Testis (tissue), 2 donors: ENCODE measurements at regions not wholly inside any gene's neighbourhood (a gene's known extent, or its start where the extent isn't known, plus 50 kb on each side); places are given as distances from the start of the nearest gene placed in this dataset.

Source experiments
- POLR2A ChIP-seq: fragments of 450-650 bp; IDR thresholded peaks from one replicate; pipeline ENCODE4 v1.6.1; 2017; ENCODE audit warnings: antibody characterized with exemption, mild to moderate bottlenecking, moderate library complexity
- TF ChIP-seq, protein P1 (sequence below), 3 experiments: fragments of 450-650 bp in 2 of 3; fragments of 200-600 bp in 1 of 3; sonication (generic) in 1 of 3; IDR thresholded peaks; one replicate each; pipeline ENCODE4 v1.5.1; 2016 to 2019; ENCODE audit warnings: antibody characterized with exemption in 3 of 3, mild to moderate bottlenecking in 2 of 3, moderate library complexity in 1 of 3

DNA sequence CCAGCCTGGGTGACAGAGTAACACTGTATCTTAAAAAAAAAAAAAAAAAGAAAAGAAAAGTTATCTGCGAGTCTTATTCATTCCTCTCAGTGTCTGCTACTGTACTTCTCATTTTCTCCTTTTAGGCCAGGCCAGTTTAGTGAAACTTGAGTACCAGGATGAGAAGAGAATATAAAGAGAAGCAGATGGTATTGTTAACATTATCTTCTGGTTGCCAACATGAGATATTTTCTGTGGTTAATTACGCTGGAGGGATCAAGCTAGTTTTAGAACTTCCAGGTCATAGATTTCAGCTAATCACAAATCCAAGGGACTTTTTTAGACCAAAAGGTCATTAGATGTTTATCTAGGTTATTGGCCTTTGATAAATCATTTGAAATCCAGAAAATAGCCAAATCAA, 252.6 kb upstream of the SMIM30 start:
- TF ChIP-seq, protein P1, sequence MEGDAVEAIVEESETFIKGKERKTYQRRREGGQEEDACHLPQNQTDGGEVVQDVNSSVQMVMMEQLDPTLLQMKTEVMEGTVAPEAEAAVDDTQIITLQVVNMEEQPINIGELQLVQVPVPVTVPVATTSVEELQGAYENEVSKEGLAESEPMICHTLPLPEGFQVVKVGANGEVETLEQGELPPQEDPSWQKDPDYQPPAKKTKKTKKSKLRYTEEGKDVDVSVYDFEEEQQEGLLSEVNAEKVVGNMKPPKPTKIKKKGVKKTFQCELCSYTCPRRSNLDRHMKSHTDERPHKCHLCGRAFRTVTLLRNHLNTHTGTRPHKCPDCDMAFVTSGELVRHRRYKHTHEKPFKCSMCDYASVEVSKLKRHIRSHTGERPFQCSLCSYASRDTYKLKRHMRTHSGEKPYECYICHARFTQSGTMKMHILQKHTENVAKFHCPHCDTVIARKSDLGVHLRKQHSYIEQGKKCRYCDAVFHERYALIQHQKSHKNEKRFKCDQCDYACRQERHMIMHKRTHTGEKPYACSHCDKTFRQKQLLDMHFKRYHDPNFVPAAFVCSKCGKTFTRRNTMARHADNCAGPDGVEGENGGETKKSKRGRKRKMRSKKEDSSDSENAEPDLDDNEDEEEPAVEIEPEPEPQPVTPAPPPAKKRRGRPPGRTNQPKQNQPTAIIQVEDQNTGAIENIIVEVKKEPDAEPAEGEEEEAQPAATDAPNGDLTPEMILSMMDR (IDR thresholded peaks at IDR 0.05) = no peak
- no peak for TF ChIP-seq POLR2A
